Stomach (tissue), 8 donors: ENCODE measurements at regions not wholly inside any gene's neighbourhood (a gene's known extent, or its start where the extent isn't known, plus 50 kb on each side); places are given as distances from the start of the nearest gene placed in this dataset.

Experiments used
- DNase-seq, 2 donors: peaks; one replicate each; pipeline versions ENCODE4 v3.0.0 to v3.0.0-alpha.2; 2013 to 2019
- H3K27ac ChIP-seq, 5 donors: fragments of 200-600 bp in 4 of 5; sonication (generic) in 4 of 5; one replicate each; pipeline ENCODE4 v1.5.1; 2013 to 2019; ENCODE audit warnings: mild to moderate bottlenecking in 1 of 5, moderate library complexity in 1 of 5
- H3K27me3 ChIP-seq, 3 donors: fragments of 200-600 bp; sonication (generic); one replicate each; pipeline ENCODE4 v1.5.1; 2017 to 2019; ENCODE audit warnings: mixed run types in 1 of 3
- H3K36me3 ChIP-seq, 4 donors: fragments of 200-600 bp; sonication (generic); 1 replicate in 3 of 4; 2 replicates in 1 of 4; pipeline ENCODE4 v1.5.1; 2016 to 2019
- H3K4me1 ChIP-seq, 4 donors: fragments of 200-600 bp; sonication (generic); one replicate each; pipeline ENCODE4 v1.5.1; 2016 to 2019
- H3K4me3 ChIP-seq, 4 donors: fragments of 200-600 bp; sonication (generic) in 3 of 4; one replicate each; pipeline ENCODE4 v1.5.1; 2016 to 2019; ENCODE audit warnings: mild to moderate bottlenecking in 1 of 4
- H3K9me3 ChIP-seq, 4 donors: fragments of 200-600 bp; sonication (generic); one replicate each; pipeline ENCODE4 v1.5.1; 2016 to 2019
- EP300 ChIP-seq: sonication (generic); formaldehyde crosslinking; IDR thresholded peaks from one replicate; pipeline ENCODE4 v1.6.1; 2017; ENCODE audit warnings: antibody characterized with exemption
- POLR2A ChIP-seq, 4 donors: fragments of 450-650 bp; IDR thresholded peaks; one replicate each; pipeline ENCODE4 v1.6.1; 2016; ENCODE audit warnings: antibody characterized with exemption in 4 of 4, control low read depth in 2 of 4, mild to moderate bottlenecking in 1 of 4, moderate library complexity in 1 of 4
- POLR2AphosphoS5 ChIP-seq, 3 donors: sonication (generic); formaldehyde crosslinking; IDR thresholded peaks; one replicate each; pipeline ENCODE4 v1.6.1; 2016; ENCODE audit warnings: antibody characterized with exemption in 3 of 3
- WGBS, 5 donors: extraction: QIAGEN DNeasy Blood & Tissue Kit in 3 of 5; methylation state at CpG; one replicate each; pipeline versions ENCODE4 v1.1.5 to v1.1.7; 2013 to 2018; 5-methylcytosine and 5-hydroxymethylcytosine counted together
- intact Hi-C: fragments of 100-400 bp; cut with DNase I; formaldehyde crosslinking; loops from one replicate; pipeline ENCODE4 v1.15.1; 2023; ENCODE audit warnings: low total_unique reads
- TF ChIP-seq, protein P1 (sequence below), 7 experiments: fragments of 450-650 bp in 4 of 7; fragments of 200-600 bp in 3 of 7; sonication (generic) in 3 of 7; IDR thresholded peaks; one replicate each; pipeline ENCODE4 v1.5.1; 2016 to 2019; ENCODE audit warnings: antibody characterized with exemption in 7 of 7, control low read depth in 2 of 7, mild to moderate bottlenecking in 1 of 7
- donor health status: healthy with polysubstance abuse.
- donor health status: Bipolar disorder and iron deficiency.
- donor health status: healthy.

DNA sequence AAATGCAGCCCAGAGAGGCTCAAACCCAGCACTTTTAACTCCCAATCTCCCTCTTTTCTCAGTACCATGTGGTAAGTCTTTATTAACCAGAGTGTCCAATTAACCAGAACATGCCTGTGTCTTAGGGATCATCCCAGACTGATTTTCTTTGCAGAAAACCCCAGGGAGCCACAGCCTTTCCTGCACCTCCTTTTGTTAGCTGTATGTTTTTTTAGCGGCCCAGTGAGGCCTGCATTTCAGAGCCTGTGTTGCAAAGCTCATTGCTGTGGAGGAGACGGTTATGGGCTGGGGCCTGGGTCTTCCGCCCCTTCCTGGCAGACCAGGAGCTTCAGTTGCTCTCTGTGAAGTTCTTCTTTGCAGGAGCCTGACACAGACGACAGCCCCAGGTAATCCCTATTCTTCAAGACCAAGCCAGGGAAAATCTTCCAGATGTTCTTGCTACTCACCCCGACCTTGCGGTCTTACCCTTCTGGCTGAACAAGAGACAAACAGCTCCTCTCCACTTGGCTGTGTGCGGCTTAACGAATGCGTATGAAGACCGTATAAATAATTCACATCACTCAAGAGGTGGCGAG, 70.7 kb upstream of the TSHZ3 start:
- TF ChIP-seq POLR2A (IDR thresholded peaks at IDR 0.05) = no peak
- TF ChIP-seq, protein P1, sequence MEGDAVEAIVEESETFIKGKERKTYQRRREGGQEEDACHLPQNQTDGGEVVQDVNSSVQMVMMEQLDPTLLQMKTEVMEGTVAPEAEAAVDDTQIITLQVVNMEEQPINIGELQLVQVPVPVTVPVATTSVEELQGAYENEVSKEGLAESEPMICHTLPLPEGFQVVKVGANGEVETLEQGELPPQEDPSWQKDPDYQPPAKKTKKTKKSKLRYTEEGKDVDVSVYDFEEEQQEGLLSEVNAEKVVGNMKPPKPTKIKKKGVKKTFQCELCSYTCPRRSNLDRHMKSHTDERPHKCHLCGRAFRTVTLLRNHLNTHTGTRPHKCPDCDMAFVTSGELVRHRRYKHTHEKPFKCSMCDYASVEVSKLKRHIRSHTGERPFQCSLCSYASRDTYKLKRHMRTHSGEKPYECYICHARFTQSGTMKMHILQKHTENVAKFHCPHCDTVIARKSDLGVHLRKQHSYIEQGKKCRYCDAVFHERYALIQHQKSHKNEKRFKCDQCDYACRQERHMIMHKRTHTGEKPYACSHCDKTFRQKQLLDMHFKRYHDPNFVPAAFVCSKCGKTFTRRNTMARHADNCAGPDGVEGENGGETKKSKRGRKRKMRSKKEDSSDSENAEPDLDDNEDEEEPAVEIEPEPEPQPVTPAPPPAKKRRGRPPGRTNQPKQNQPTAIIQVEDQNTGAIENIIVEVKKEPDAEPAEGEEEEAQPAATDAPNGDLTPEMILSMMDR (IDR thresholded peaks at IDR 0.05) = no peak
- TF ChIP-seq POLR2AphosphoS5 (IDR thresholded peaks at IDR 0.05) = no peak
- no peak for TF ChIP-seq EP300
- Histone ChIP-seq H3K27ac (no peak overlapping the region), H3K4me3 (no peak overlapping the region), H3K4me1 (no peaks in the 10 kb centered on the region), H3K36me3 (no peaks in the 10 kb centered on the region), H3K27me3 (peaks cover 0 to 24% (median 0%) of the 10 kb centered on the region in 3 donors), H3K9me3 (no peaks in the 10 kb centered on the region)
- no peak for DNase-seq
- intact Hi-C loops = no loop called here
- 69 to 80% (median 75%) methylated on average over 11 of the region's 11 CpGs for WGBS, 5 donors

DNA sequence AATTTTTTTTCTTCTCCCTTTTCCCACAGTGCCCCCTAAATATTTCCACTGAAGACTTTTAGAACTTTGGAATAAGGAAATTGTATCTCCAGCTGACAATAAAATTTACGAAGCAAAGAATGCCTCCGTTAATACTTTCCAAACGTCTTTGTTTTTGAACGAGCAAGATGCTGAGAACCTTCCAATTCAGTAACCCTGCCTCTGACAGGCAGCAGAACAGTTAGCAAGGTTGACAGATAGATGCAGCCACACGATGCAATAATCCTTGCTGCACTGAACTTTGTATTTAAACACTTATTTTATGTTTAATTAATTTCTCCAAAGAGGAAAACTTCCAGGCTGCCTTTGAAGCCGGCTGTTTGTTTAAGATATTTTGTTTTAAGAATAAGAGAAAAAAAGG, 71.8 kb upstream of the TSHZ3 start:
- H3K4me1 ChIP-seq = no peaks in the 10 kb centered on the region
- no peak for DNase-seq
- intact Hi-C loops = no loop called here
- TF ChIP-seq POLR2AphosphoS5 (IDR thresholded peaks at IDR 0.05) (no peak), EP300 (no peak), POLR2A (IDR thresholded peaks at IDR 0.05) (no peak)
- TF ChIP-seq, protein P1 (IDR thresholded peaks at IDR 0.05) = no peak
- no peaks in the 10 kb centered on the region for H3K36me3 ChIP-seq
- WGBS, 5 donors = 38 to 45% (median 41%) methylated on average over 6 of the region's 6 CpGs
- no peak overlapping the region for H3K4me3 ChIP-seq
- peaks cover 0 to 23% (median 0%) of the 10 kb centered on the region in 3 donors for H3K27me3 ChIP-seq
- H3K9me3 ChIP-seq = no peaks in the 10 kb centered on the region
- no peak overlapping the region for H3K27ac ChIP-seq

DNA sequence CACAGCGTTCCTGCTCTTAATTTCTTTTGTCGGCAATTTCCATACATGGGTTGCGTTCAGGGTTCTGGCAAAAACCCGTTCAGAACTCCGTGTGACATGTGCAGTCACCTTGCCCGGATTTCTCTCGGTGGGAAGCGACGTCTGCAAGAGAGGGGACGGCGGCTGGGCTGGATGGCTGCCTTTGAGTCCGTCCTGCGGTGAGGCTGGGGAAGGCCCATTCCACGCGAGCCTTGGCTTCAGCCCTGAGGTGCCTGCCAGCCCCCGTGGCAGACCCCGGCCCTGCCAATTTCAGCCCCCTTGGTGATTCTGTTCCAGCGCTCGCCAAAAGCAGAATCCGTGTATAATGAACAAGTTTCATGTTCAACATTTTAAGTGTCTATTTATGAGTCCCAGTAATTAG, 72.6 kb upstream of the TSHZ3 start:
- intact Hi-C loops = no loop called here
- no peak overlapping the region for H3K27ac ChIP-seq
- 70 to 76% (median 75%) methylated on average over 18 to 20 of the region's 20 CpGs for WGBS, 5 donors
- no peak overlapping the region for H3K4me3 ChIP-seq
- no peaks in the 10 kb centered on the region for H3K4me1 ChIP-seq
- H3K9me3 ChIP-seq = no peaks in the 10 kb centered on the region
- TF ChIP-seq POLR2AphosphoS5 (IDR thresholded peaks at IDR 0.05) = no peak
- H3K36me3 ChIP-seq = no peaks in the 10 kb centered on the region
- DNase-seq = no peak
- H3K27me3 ChIP-seq = peaks cover 0 to 21% (median 0%) of the 10 kb centered on the region in 3 donors

DNA sequence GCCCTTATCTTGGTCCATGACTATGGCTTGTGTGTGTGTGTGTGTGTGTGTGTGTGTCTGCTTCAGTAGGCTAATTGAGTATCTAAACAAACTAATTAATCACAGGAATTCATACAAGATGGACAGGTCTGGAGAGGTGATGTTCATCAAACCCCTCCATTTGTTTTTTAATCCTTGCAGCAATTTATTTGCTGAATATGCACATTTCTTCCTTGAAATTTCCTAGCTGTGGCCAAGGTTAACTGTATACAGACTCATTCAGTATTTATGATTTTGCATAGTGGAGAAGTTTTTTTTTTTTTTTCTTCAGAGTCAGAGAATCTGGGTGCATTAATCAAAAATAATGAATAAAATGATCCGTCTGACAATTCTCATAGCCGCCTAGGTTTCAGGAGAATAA, 74.7 kb upstream of the TSHZ3 start:
- H3K4me3 ChIP-seq = no peak overlapping the region
- no peaks in the 10 kb centered on the region for H3K36me3 ChIP-seq
- no peaks in the 10 kb centered on the region for H3K9me3 ChIP-seq
- DNase-seq = no peak
- intact Hi-C loops = no loop called here
- peaks cover 0 to 16% (median 0%) of the 10 kb centered on the region in 3 donors for H3K27me3 ChIP-seq
- H3K27ac ChIP-seq = no peak overlapping the region
- no peak for TF ChIP-seq POLR2A (IDR thresholded peaks at IDR 0.05)
- TF ChIP-seq POLR2AphosphoS5 (IDR thresholded peaks at IDR 0.05) = no peak
- TF ChIP-seq, protein P1 (IDR thresholded peaks at IDR 0.05) = no peak
- no peak for TF ChIP-seq EP300
- WGBS, 5 donors = 85 to 95% (median 93%) methylated on average over 2 of the region's 2 CpGs
- H3K4me1 ChIP-seq = no peaks in the 10 kb centered on the region

DNA sequence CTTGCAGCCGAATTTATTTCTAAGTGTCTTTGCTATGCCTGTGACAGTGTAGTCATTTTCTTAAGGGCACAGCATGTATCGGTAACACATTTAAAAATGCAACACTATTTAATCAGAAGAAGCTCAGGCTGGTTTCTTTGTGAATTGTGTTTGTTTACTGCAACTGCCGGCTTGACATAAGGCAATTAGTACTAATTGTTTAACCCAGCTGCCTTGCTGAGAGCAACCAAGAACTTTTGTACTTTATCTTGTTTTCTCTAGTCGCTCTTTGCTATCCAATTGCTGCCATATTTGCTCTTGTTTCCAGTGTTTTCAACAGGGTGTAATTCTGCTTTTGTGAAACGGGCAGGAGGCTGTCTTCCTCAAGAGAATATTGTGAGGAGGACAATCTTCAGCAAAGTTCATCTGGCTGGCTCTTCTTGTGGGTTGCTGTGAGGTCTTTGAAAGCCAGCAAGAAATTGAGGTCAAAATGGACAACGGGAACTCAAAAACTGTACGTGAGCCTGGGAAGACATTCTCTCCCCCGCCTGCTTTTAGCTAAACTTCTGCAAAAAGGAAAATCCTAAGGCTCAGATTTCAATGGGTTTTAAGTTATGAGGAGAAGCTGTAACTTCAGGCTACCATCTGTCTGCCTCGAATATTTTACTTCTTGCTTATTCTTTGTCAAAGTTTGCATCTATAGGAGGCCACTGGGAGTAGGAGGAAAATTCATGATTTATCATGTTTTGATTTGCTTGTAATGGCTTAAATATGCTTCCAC, 75.8 kb upstream of the TSHZ3 start:
- intact Hi-C loops = no loop called here

More for the DNA sequence above, 75.8 kb upstream of the TSHZ3 start:
- Histone ChIP-seq H3K4me1 (no peaks in the 10 kb centered on the region), H3K27me3 (peaks cover 0 to 16% (median 0%) of the 10 kb centered on the region in 3 donors), H3K36me3 (no peaks in the 10 kb centered on the region), H3K27ac (no peak overlapping the region), H3K9me3 (no peaks in the 10 kb centered on the region), H3K4me3 (no peak overlapping the region)
- no peak for DNase-seq
- TF ChIP-seq, protein P1 (IDR thresholded peaks at IDR 0.05) = no peak
- TF ChIP-seq EP300 = no peak
- TF ChIP-seq POLR2AphosphoS5 (IDR thresholded peaks at IDR 0.05) = no peak
- no peak for TF ChIP-seq POLR2A (IDR thresholded peaks at IDR 0.05)
- WGBS, 5 donors = 33 to 47% (median 41%) methylated on average over 9 of the region's 9 CpGs
